ENCODE measurements at regions not wholly inside any gene's neighbourhood (a gene's known extent, or its start where the extent isn't known, plus 50 kb on each side); places are given as distances from the start of the nearest gene placed in this dataset.

DNA sequence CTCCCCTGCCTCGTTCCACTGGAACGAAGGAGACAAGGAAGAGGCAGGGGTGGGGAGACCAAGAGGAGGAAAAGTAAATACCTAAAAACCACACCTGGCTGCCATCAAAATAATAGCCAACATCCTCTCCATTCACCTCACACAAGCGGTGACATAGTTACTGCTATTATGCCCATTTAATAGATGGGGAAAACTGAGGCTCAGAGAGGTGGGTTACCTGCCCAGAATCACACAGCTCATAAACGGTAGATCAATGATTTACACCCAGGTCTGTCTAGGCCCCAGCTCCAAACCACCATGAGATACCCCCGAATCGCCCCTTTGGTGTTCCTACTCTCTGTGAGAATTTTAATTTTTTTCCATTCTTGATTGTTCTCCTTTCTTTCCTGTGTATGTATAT lies 253.8 kb downstream of the BMP7 start:
- Histone ChIP-seq H3K4me3 (no peak overlapping the region), H3K4me2 (ENCODE audit: control insufficient read depth, insufficient read depth) (no peak overlapping the region), H3K9me3 (replicated peaks; ENCODE audit: control insufficient read depth, insufficient read depth, low read length) (no peaks in the 10 kb centered on the region), H2AFZ (ENCODE audit: control insufficient read depth, low read depth, low read length) (no peak overlapping the region), H3K27ac (ENCODE audit: control insufficient read depth, insufficient read depth) (no peak overlapping the region), H3K27me3 (replicated peaks in 1 of 2; ENCODE audit: control insufficient read depth in 2 of 2, insufficient read depth in 2 of 2, low read length in 1 of 2) (no peaks in the 10 kb centered on the region), H3K4me1 (ENCODE audit: control insufficient read depth, insufficient read depth, low read length) (no peaks in the 10 kb centered on the region), H3K9ac (ENCODE audit: control insufficient read depth, insufficient read depth, low read length) (no peak overlapping the region), H3K36me3 (ENCODE audit: control insufficient read depth in 2 of 2, insufficient read depth in 2 of 2, low read length in 1 of 2) (no peaks in the 10 kb centered on the region), H4K20me1 (ENCODE audit: control insufficient read depth, insufficient read depth) (no peaks in the 10 kb centered on the region), H3K79me2 (ENCODE audit: control insufficient read depth, insufficient read depth, low read length) (no peaks in the 10 kb centered on the region)
- DNase-seq (ENCODE audit: low read depth, low spot score): no peak
- POLR2A ChIA-PET: no interaction called here
- TF ChIP-seq MTA3 (IDR thresholded peaks at IDR 0.05; ENCODE audit: borderline replicate concordance, low read length): no peak
- no peak for TF ChIP-seq SP1 (IDR thresholded peaks at IDR 0.05; ENCODE audit: low read depth, low read length)
- no peak for TF ChIP-seq CREB1 (IDR thresholded peaks at IDR 0.05; ENCODE audit: low read depth)
- no peak for TF ChIP-seq SREBF2 (IDR thresholded peaks at IDR 0.05; ENCODE audit: low read length)
- TF ChIP-seq JUND (IDR thresholded peaks at IDR 0.05; ENCODE audit: low read depth, low read length): no peak
- no peak for TF ChIP-seq CBX3 (IDR thresholded peaks at IDR 0.05; ENCODE audit: borderline replicate concordance, low read depth)
- TF ChIP-seq DPF2 (IDR thresholded peaks at IDR 0.05): no peak
- no peak for TF ChIP-seq CHD1 (IDR thresholded peaks at IDR 0.05; ENCODE audit: low read depth, low read length)
- TF ChIP-seq FOXM1 (IDR thresholded peaks at IDR 0.05; ENCODE audit: low read depth, low read length): no peak
- TF ChIP-seq, protein P1, sequence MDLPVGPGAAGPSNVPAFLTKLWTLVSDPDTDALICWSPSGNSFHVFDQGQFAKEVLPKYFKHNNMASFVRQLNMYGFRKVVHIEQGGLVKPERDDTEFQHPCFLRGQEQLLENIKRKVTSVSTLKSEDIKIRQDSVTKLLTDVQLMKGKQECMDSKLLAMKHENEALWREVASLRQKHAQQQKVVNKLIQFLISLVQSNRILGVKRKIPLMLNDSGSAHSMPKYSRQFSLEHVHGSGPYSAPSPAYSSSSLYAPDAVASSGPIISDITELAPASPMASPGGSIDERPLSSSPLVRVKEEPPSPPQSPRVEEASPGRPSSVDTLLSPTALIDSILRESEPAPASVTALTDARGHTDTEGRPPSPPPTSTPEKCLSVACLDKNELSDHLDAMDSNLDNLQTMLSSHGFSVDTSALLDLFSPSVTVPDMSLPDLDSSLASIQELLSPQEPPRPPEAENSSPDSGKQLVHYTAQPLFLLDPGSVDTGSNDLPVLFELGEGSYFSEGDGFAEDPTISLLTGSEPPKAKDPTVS (IDR thresholded peaks at IDR 0.05; ENCODE audit: low read depth, low read length): no peak
- no peak for TF ChIP-seq STAT1 (conservative IDR thresholded peaks at IDR 0.05)
- no peak for TF ChIP-seq RB1 (IDR thresholded peaks at IDR 0.05; ENCODE audit: borderline replicate concordance)
- TF ChIP-seq TCF3 (IDR thresholded peaks at IDR 0.05; ENCODE audit: borderline replicate concordance, insufficient read depth, low read depth, low read length): no peak
- 37% methylated on average over 6 of the region's 6 CpGs for WGBS (ENCODE audit: insufficient coverage, insufficient replicate concordance, low lambda C conversion rate, missing lambda C conversion rate)
- no peak for ATAC-seq
- SMC1A ChIA-PET (ENCODE audit: uncharacterized antibody, unreplicated experiment): no interaction called here
- BruUV-seq (replicated peaks): no TSS peak
- in situ Hi-C loops (cut with MboI): no loop called here
- RAD21 ChIA-PET (ENCODE audit: unreplicated experiment): no interaction called here
- CTCF ChIA-PET: interaction anchor here (0.9 kb wide), 1 partner anchor 462 kb away, joined by 3 read pairs; no protein-coding TSS in a partner anchor
- intact Hi-C loops (cut with micrococcal nuclease; ENCODE audit: unreplicated experiment): no loop called here
- no peak for FAIRE-seq
